Stimulated activated CD4-positive, alpha-beta T cell treated with anti-CD3 and anti-CD28 coated beads, Interleukin-15, amount 100 ng/mL, for 48 hours (primary cell): ENCODE measurements at regions not wholly inside any gene's neighbourhood (a gene's known extent, or its start where the extent isn't known, plus 50 kb on each side); places are given as distances from the start of the nearest gene placed in this dataset.

Source experiments
- DNase-seq, 2 donors: peaks; one replicate each; pipeline ENCODE4 v3.0.0-alpha.2; 2020; ENCODE audit warnings: low read depth in 2 of 2

- no peak for DNase-seq
Measured at GRCh38 chr4:173852775-173853174, 322.7 kb upstream of the HAND2 start.

GRCh38 chr4:173845580-173845979 is 315.6 kb upstream of the HAND2 start:
- DNase-seq = no peak

GRCh38 chr4:173839865-173840264 is 309.8 kb upstream of the HAND2 start:
- no peak for DNase-seq

GRCh38 chr4:173837517-173837916 is 307.5 kb upstream of the HAND2 start:
- DNase-seq = no peak

- no peak for DNase-seq
Measured at GRCh38 chr4:173835903-173836302, 305.9 kb upstream of the HAND2 start.

- no peak for DNase-seq
Measured at GRCh38 chr4:173834151-173834550, 304.1 kb upstream of the HAND2 start.

GRCh38 chr4:173829565-173829964 is 299.5 kb upstream of the HAND2 start:
- no peak for DNase-seq

- DNase-seq = no peak
Measured at GRCh38 chr4:173827707-173828106, 297.7 kb upstream of the HAND2 start.

- DNase-seq = no peak
Measured at GRCh38 chr4:173821876-173822275, 291.8 kb upstream of the HAND2 start.

GRCh38 chr4:173821036-173821435 is 291.0 kb upstream of the HAND2 start:
- DNase-seq = no peak

GRCh38 chr4:173807347-173807746 is 277.3 kb upstream of the HAND2 start:
- DNase-seq = no peak

GRCh38 chr4:173805884-173806283 is 275.9 kb upstream of the HAND2 start:
- no peak for DNase-seq

- no peak for DNase-seq
Measured at GRCh38 chr4:173802662-173803022, 272.6 kb upstream of the HAND2 start.

- no peak for DNase-seq
Measured at GRCh38 chr4:173801876-173802661, 272.0 kb upstream of the HAND2 start.

- DNase-seq = no peak
Measured at GRCh38 chr4:173801361-173801760, 271.3 kb upstream of the HAND2 start.

- DNase-seq = no peak
Measured at GRCh38 chr4:173797296-173797695, 267.3 kb upstream of the HAND2 start.

GRCh38 chr4:173794662-173795061 is 264.6 kb upstream of the HAND2 start:
- no peak for DNase-seq

- DNase-seq = no peak
Measured at GRCh38 chr4:173793937-173794510, 264.0 kb upstream of the HAND2 start.

GRCh38 chr4:173782660-173783059 is 252.6 kb upstream of the HAND2 start:
- no peak for DNase-seq

- DNase-seq = no peak
Measured at GRCh38 chr4:173777921-173778320, 247.9 kb upstream of the HAND2 start.

- no peak for DNase-seq
Measured at GRCh38 chr4:173777421-173777820, 247.4 kb upstream of the HAND2 start.

GRCh38 chr4:173769568-173769967 is 239.5 kb upstream of the HAND2 start:
- DNase-seq = no peak

GRCh38 chr4:173767650-173768049 is 237.6 kb upstream of the HAND2 start:
- DNase-seq = no peak

- no peak for DNase-seq
Measured at GRCh38 chr4:173766171-173766600, 236.2 kb upstream of the HAND2 start.
